ENCODE measurements at regions not wholly inside any gene's neighbourhood (a gene's known extent, or its start where the extent isn't known, plus 50 kb on each side); places are given as distances from the start of the nearest gene placed in this dataset.
A peak's percentile ranks its signal among the peaks of the same experiment; 100 is the strongest.

GRCh38 chrX:20325786-20326388, 59.2 kb upstream of the RPS6KA3 start:
- no peak for DNase-seq (ENCODE audit: low spot score)
- TF ChIP-seq CTCF (IDR thresholded peaks at IDR 0.05; ENCODE audit: borderline replicate concordance, control extremely low read depth, extremely low read depth, insufficient read depth, missing control alignments): no peak
- in situ Hi-C loops (cut with MboI; ENCODE audit: low sequenced_read_pairs, unreplicated experiment): no loop called here

- DNase-seq (ENCODE audit: low spot score): no peak
- in situ Hi-C loops (cut with MboI; ENCODE audit: low sequenced_read_pairs, unreplicated experiment): no loop called here
- TF ChIP-seq CTCF (IDR thresholded peaks at IDR 0.05; ENCODE audit: borderline replicate concordance, control extremely low read depth, extremely low read depth, insufficient read depth, missing control alignments): no peak
Measured at GRCh38 chrX:20322887-20323286, 56.2 kb upstream of the RPS6KA3 start.

- in situ Hi-C loops (cut with MboI; ENCODE audit: low sequenced_read_pairs, unreplicated experiment): no loop called here
- no peak for TF ChIP-seq CTCF (IDR thresholded peaks at IDR 0.05; ENCODE audit: borderline replicate concordance, control extremely low read depth, extremely low read depth, insufficient read depth, missing control alignments)
- DNase-seq (ENCODE audit: low spot score): peak; percentile 13
Measured at GRCh38 chrX:20320461-20321159, 53.9 kb upstream of the RPS6KA3 start.

- in situ Hi-C loops (cut with MboI; ENCODE audit: low sequenced_read_pairs, unreplicated experiment): no loop called here
- no peak for TF ChIP-seq CTCF (IDR thresholded peaks at IDR 0.05; ENCODE audit: borderline replicate concordance, control extremely low read depth, extremely low read depth, insufficient read depth, missing control alignments)
- no peak for DNase-seq (ENCODE audit: low spot score)
Measured at GRCh38 chrX:20319054-20319453, 52.3 kb upstream of the RPS6KA3 start.

GRCh38 chrX:20317873-20318272, 51.2 kb upstream of the RPS6KA3 start:
- in situ Hi-C loops (cut with MboI; ENCODE audit: low sequenced_read_pairs, unreplicated experiment): no loop called here
- no peak for DNase-seq (ENCODE audit: low spot score)
- no peak for TF ChIP-seq CTCF (IDR thresholded peaks at IDR 0.05; ENCODE audit: borderline replicate concordance, control extremely low read depth, extremely low read depth, insufficient read depth, missing control alignments)
